ENCODE measurements at regions not wholly inside any gene's neighbourhood (a gene's known extent, or its start where the extent isn't known, plus 50 kb on each side); places are given as distances from the start of the nearest gene placed in this dataset.

GRCh38 chr4:129167640-129168260, 71.8 kb downstream of the C4orf33 start:
- no peak for DNase-seq (ENCODE audit: low spot score)
- no peaks in the 10 kb centered on the region for H3K4me1 ChIP-seq (replicated peaks)
- H3K4me3 ChIP-seq, result no peak overlapping the region
- no peaks in the 10 kb centered on the region for H3K36me3 ChIP-seq
- WGBS, result 24% methylated on average over 13 of the region's 13 CpGs
- no peaks in the 10 kb centered on the region for H3K27me3 ChIP-seq (replicated peaks; ENCODE audit: insufficient read depth)
- no peak overlapping the region for H3K27ac ChIP-seq
- no peak for TF ChIP-seq POLR2AphosphoS5 (IDR thresholded peaks at IDR 0.05)
- TF ChIP-seq POLR2A (IDR thresholded peaks at IDR 0.05), result no peak
- TF ChIP-seq CTCF (IDR thresholded peaks at IDR 0.05), result no peak
- intact Hi-C loops (cut with DNase I), result no loop called here
- H3K9me3 ChIP-seq, result no peaks in the 10 kb centered on the region

GRCh38 chr4:129172181-129172580, 76.2 kb downstream of the C4orf33 start:
- no peak overlapping the region for H3K27ac ChIP-seq
- DNase-seq (ENCODE audit: low spot score), result no peak
- H3K27me3 ChIP-seq (replicated peaks; ENCODE audit: insufficient read depth), result no peaks in the 10 kb centered on the region
- intact Hi-C loops (cut with DNase I), result no loop called here
- H3K36me3 ChIP-seq, result no peaks in the 10 kb centered on the region
- H3K4me3 ChIP-seq, result no peak overlapping the region
- no peaks in the 10 kb centered on the region for H3K9me3 ChIP-seq
- H3K4me1 ChIP-seq (replicated peaks), result no peaks in the 10 kb centered on the region
- TF ChIP-seq POLR2A (IDR thresholded peaks at IDR 0.05) (no peak), CTCF (IDR thresholded peaks at IDR 0.05) (no peak), POLR2AphosphoS5 (IDR thresholded peaks at IDR 0.05) (no peak)

- DNase-seq (ENCODE audit: low spot score), result no peak
- Histone ChIP-seq H3K27ac (no peak overlapping the region), H3K4me3 (no peak overlapping the region), H3K36me3 (no peaks in the 10 kb centered on the region), H3K9me3 (no peaks in the 10 kb centered on the region), H3K4me1 (replicated peaks) (no peaks in the 10 kb centered on the region), H3K27me3 (replicated peaks; ENCODE audit: insufficient read depth) (no peaks in the 10 kb centered on the region)
- WGBS, result 73% methylated on average over 1 of the region's 1 CpG
- TF ChIP-seq CTCF (IDR thresholded peaks at IDR 0.05) (no peak), POLR2A (IDR thresholded peaks at IDR 0.05) (no peak), POLR2AphosphoS5 (IDR thresholded peaks at IDR 0.05) (no peak)
- intact Hi-C loops (cut with DNase I), result no loop called here
Observed at GRCh38 chr4:129176864-129177263, 80.9 kb downstream of the C4orf33 start.

- Histone ChIP-seq H3K4me1 (replicated peaks) (no peaks in the 10 kb centered on the region), H3K36me3 (no peaks in the 10 kb centered on the region), H3K27ac (no peak overlapping the region), H3K4me3 (no peak overlapping the region), H3K27me3 (replicated peaks; ENCODE audit: insufficient read depth) (no peaks in the 10 kb centered on the region), H3K9me3 (no peaks in the 10 kb centered on the region)
- no peak for TF ChIP-seq POLR2AphosphoS5 (IDR thresholded peaks at IDR 0.05)
- TF ChIP-seq CTCF (IDR thresholded peaks at IDR 0.05), result no peak
- TF ChIP-seq POLR2A (IDR thresholded peaks at IDR 0.05), result no peak
- 53% methylated on average over 2 of the region's 2 CpGs for WGBS
- intact Hi-C loops (cut with DNase I), result no loop called here
- no peak for DNase-seq (ENCODE audit: low spot score)
Observed at GRCh38 chr4:129179276-129179675, 83.3 kb downstream of the C4orf33 start.

- intact Hi-C loops (cut with DNase I), result no loop called here
- no peaks in the 10 kb centered on the region for H3K4me1 ChIP-seq (replicated peaks)
- no peak overlapping the region for H3K27ac ChIP-seq
- H3K9me3 ChIP-seq, result no peaks in the 10 kb centered on the region
- no peaks in the 10 kb centered on the region for H3K27me3 ChIP-seq (replicated peaks; ENCODE audit: insufficient read depth)
- no peak overlapping the region for H3K4me3 ChIP-seq
- WGBS, result 86% methylated on average over 4 of the region's 4 CpGs
- TF ChIP-seq CTCF (IDR thresholded peaks at IDR 0.05) (no peak), POLR2A (IDR thresholded peaks at IDR 0.05) (no peak), POLR2AphosphoS5 (IDR thresholded peaks at IDR 0.05) (no peak)
- no peaks in the 10 kb centered on the region for H3K36me3 ChIP-seq
- DNase-seq (ENCODE audit: low spot score), result no peak
Observed at GRCh38 chr4:129189630-129190029, 93.7 kb downstream of the C4orf33 start.
